ENCODE measurements at regions not wholly inside any gene's neighbourhood (a gene's known extent, or its start where the extent isn't known, plus 50 kb on each side); places are given as distances from the start of the nearest gene placed in this dataset.

DNA sequence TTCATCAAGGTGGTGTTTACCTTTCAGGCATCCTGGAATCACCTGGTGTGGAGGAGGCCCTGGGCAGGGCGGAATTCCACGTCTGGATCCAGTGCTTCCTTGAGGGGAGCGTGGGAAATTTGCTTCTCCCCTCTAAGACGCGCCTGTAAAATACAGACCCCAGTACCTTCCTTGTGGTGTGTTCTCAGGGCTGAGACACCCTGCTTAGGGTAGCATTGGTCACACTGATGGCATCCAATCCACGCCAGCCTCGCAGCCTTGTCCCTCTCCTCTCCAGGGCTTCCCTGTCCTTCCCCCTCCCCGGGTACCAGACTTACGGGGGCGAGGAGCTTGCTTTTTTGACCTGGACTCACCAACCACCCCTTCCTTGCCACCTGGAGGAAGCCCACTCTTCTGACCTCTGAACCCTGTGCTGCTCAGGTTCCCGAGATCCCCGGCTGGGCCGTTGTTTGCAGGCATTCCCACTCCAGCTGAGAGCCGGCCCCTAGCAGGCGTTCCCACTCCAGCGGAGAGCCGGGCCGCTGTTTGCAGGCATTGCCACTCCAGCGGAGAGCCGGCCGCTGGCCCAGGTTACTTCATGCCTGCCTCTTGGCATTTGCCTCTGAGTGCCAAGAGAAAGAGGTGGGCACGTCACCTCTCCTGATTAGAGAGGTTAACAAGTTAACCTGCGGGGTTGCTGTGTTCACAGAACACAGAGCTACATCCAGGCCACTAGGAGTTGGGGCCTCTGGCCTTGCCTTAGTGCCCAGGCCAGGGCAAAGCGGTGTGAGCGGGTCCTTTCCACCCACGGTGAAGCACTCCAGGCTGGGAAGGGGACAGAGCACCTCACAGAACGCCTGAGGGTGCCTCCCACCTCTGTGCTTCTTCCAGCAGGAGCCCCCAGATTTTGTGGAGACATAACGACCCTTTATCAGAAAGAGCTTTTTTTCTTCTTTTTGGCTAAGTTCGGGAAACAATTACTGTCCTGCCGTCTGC is 254.0 kb upstream of the PPP2R2D start:
- Histone ChIP-seq H3K36me3 (no peaks in the 10 kb centered on the region), H3K27me3 (no peaks in the 10 kb centered on the region), H3K4me3 (ENCODE audit: low read depth, low read length) (no peak overlapping the region), H3K9me3 (no peaks in the 10 kb centered on the region), H3K4me1 (no peaks in the 10 kb centered on the region)
- TF ChIP-seq, protein P1, sequence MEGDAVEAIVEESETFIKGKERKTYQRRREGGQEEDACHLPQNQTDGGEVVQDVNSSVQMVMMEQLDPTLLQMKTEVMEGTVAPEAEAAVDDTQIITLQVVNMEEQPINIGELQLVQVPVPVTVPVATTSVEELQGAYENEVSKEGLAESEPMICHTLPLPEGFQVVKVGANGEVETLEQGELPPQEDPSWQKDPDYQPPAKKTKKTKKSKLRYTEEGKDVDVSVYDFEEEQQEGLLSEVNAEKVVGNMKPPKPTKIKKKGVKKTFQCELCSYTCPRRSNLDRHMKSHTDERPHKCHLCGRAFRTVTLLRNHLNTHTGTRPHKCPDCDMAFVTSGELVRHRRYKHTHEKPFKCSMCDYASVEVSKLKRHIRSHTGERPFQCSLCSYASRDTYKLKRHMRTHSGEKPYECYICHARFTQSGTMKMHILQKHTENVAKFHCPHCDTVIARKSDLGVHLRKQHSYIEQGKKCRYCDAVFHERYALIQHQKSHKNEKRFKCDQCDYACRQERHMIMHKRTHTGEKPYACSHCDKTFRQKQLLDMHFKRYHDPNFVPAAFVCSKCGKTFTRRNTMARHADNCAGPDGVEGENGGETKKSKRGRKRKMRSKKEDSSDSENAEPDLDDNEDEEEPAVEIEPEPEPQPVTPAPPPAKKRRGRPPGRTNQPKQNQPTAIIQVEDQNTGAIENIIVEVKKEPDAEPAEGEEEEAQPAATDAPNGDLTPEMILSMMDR (IDR thresholded peaks at IDR 0.05; ENCODE audit: low read depth, low read length) = no peak
- no peak for DNase-seq

DNA sequence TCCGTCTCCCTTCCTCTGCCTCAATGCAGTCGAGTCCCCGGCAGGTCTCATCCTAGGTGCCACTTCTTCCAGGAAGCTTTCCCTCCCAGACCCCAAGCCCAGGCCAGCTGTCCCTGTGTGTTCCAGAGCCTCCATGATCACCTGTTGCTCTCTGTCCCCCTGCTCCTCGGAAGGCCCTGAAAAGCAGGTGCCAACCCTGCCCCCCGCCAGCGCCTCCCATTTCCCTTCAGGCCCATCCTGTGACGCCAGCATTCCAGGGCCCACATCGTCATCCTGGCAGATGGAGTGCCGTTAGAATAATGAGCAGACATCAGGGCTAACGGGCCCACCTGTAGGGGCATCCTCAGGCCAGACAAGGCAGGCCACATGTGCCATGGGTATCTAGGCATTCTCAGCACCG is 253.0 kb upstream of the PPP2R2D start:
- TF ChIP-seq, protein P1 (IDR thresholded peaks at IDR 0.05; ENCODE audit: low read depth, low read length) = no peak

DNA sequence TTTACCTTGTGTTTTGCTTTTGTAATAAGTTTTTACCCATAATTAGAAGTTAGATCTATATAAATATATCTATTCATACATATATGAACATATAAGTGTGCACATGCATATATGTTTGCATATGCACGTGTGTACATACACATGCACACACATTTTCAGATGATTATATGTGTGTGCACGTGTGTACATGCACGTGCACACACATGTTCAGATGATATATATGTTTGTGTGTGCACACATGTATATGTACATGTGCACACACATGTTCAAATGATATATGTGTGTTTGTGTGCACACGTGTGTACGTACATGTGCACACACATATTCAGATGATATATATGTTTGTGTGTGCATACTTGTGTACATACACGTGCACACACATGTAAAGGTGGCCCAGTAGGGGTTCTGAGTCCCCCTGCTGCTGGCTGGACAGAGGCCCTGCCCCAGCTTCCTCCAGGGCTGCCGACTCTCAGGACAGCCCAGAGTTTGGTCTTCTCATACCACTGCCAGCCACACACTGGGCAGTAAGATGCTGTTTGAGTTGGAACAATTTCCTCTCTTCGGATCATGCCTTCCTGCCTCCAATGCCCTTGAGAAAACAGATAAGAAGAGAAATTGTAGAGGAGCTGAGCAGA is 252.3 kb upstream of the PPP2R2D start:
- no peak overlapping the region for H3K4me3 ChIP-seq (ENCODE audit: low read depth, low read length)
- H3K4me1 ChIP-seq = no peaks in the 10 kb centered on the region
- H3K36me3 ChIP-seq = no peaks in the 10 kb centered on the region
- H3K9me3 ChIP-seq = no peaks in the 10 kb centered on the region
- H3K27me3 ChIP-seq = no peaks in the 10 kb centered on the region
- DNase-seq = no peak
- TF ChIP-seq, protein P1 (IDR thresholded peaks at IDR 0.05; ENCODE audit: low read depth, low read length) = no peak

More for the DNA sequence above, 253.0 kb upstream of the PPP2R2D start:
- Histone ChIP-seq H3K9me3 (no peaks in the 10 kb centered on the region), H3K27me3 (no peaks in the 10 kb centered on the region), H3K36me3 (no peaks in the 10 kb centered on the region), H3K4me3 (ENCODE audit: low read depth, low read length) (no peak overlapping the region), H3K4me1 (no peaks in the 10 kb centered on the region)
- DNase-seq = no peak

DNA sequence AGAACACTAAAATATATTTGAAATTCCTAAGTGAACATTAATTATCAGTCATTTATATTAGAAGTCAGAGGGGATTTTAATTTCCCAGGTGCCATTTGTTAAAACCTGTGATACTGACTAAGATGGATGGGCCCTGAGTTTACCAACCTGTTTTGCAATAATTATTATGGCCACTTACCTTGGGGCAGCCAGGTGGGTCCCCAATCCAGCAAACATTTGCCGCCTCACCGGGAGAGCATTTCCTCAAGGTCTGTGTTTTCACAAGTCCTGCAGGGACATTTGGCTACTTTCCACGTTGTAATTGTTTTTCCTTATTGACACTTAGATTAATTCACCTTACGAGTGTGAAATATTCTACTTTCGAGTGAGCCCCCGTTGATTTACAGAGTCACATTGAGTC is 251.2 kb upstream of the PPP2R2D start:
- DNase-seq = no peak
- TF ChIP-seq, protein P1 (IDR thresholded peaks at IDR 0.05; ENCODE audit: low read depth, low read length) = no peak
- no peaks in the 10 kb centered on the region for H3K9me3 ChIP-seq
- no peak overlapping the region for H3K4me3 ChIP-seq (ENCODE audit: low read depth, low read length)
- H3K36me3 ChIP-seq = no peaks in the 10 kb centered on the region
- no peaks in the 10 kb centered on the region for H3K4me1 ChIP-seq
- no peaks in the 10 kb centered on the region for H3K27me3 ChIP-seq

DNA sequence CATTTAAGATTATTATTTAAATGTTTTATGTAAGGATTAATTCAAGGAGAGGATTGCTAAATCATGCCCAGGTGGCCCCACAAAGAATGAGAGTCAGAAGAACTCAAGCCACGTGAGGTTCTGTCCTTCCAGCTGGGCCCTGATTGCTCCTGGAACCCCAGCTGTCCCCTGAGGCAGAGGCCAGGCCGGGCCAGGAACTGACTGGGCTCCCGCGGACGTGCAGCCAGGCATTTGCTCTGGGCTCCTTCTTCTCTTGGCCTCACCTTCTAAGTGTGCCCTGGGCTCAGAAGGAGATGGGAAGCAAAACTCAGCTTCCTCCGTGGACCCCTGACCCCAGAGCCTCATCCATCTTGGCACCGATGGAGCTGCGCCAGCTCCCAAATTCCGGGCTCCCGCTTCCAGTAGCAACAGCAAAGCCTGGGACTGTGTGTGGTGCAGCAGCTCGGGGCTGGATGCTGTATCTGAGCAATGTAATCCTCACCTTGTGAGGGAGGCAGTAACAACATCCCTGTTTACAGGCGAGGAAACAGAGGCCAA is 250.6 kb upstream of the PPP2R2D start:
- TF ChIP-seq, protein P1 (IDR thresholded peaks at IDR 0.05; ENCODE audit: low read depth, low read length) = no peak
- H3K9me3 ChIP-seq = no peaks in the 10 kb centered on the region
- no peak for DNase-seq
- no peak overlapping the region for H3K4me3 ChIP-seq (ENCODE audit: low read depth, low read length)
- no peaks in the 10 kb centered on the region for H3K36me3 ChIP-seq
- no peaks in the 10 kb centered on the region for H3K4me1 ChIP-seq
- no peaks in the 10 kb centered on the region for H3K27me3 ChIP-seq

Data from BE2C (cell line).